Neural crest cell (in vitro differentiated cells): ENCODE measurements at regions not wholly inside any gene's neighbourhood (a gene's known extent, or its start where the extent isn't known, plus 50 kb on each side); places are given as distances from the start of the nearest gene placed in this dataset.

Experiments used
- DNase-seq: peaks from one replicate; pipeline ENCODE4 v3.0.0; 2021; ENCODE audit warnings: low read depth, mixed read lengths, low spot score
- H3K27ac Mint-ChIP-seq: one replicate; pipeline ENCODE4 v1.8.0; 2021; ENCODE audit warnings: mild to moderate bottlenecking, mixed read lengths; ENCODE audit not compliant: unreplicated experiment
- H3K27me3 Mint-ChIP-seq: 2 replicates; pipeline ENCODE4 v1.8.0; 2021; ENCODE audit warnings: low read depth, mild to moderate bottlenecking, mixed read lengths
- H3K36me3 Mint-ChIP-seq: 2 replicates; pipeline ENCODE4 v1.8.0; 2021; ENCODE audit warnings: low read depth, mild to moderate bottlenecking, mixed read lengths
- H3K4me1 Mint-ChIP-seq: 2 replicates; pipeline ENCODE4 v1.8.0; 2021; ENCODE audit warnings: mixed read lengths
- H3K4me3 Mint-ChIP-seq: one replicate; pipeline ENCODE4 v1.8.0; 2021; ENCODE audit warnings: mild to moderate bottlenecking, mixed read lengths
- H3K9me3 Mint-ChIP-seq: 2 replicates; pipeline ENCODE4 v1.8.0; 2021; ENCODE audit warnings: mixed read lengths
- TF ChIP-seq, protein P1 (sequence below): fragments of 200-600 bp; sonication (generic); conservative IDR thresholded peaks from 2 replicates; pipeline ENCODE4 v1.5.0; 2021; ENCODE audit warnings: antibody characterized with exemption, mild to moderate bottlenecking

DNA sequence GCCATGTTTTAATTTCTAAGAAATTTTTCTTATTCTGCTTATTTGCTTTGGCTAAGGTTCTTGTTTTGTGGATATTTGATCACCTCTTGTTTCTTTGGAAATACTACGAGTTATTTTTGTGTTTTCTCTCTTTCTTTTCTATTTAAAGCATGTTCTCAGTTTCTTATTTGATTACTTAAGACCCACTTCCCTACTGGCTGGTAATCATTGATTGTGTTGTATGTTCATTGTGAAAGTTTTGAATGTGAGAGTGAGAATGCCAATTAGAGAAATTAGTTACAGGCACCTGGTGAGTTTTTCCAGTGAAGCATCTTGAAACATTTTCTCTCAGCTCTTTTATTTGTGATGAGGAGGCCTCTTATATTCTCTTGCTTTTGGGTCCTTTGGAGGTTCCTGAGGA, 226.7 kb upstream of the MC4R start:
- TF ChIP-seq, protein P1, sequence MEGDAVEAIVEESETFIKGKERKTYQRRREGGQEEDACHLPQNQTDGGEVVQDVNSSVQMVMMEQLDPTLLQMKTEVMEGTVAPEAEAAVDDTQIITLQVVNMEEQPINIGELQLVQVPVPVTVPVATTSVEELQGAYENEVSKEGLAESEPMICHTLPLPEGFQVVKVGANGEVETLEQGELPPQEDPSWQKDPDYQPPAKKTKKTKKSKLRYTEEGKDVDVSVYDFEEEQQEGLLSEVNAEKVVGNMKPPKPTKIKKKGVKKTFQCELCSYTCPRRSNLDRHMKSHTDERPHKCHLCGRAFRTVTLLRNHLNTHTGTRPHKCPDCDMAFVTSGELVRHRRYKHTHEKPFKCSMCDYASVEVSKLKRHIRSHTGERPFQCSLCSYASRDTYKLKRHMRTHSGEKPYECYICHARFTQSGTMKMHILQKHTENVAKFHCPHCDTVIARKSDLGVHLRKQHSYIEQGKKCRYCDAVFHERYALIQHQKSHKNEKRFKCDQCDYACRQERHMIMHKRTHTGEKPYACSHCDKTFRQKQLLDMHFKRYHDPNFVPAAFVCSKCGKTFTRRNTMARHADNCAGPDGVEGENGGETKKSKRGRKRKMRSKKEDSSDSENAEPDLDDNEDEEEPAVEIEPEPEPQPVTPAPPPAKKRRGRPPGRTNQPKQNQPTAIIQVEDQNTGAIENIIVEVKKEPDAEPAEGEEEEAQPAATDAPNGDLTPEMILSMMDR, result no peak
- peaks cover 11% of the 10 kb centered on the region for H3K27me3 Mint-ChIP-seq
- DNase-seq, result no peak
- no peaks in the 10 kb centered on the region for H3K9me3 Mint-ChIP-seq
- no peaks in the 10 kb centered on the region for H3K4me1 Mint-ChIP-seq
- H3K27ac Mint-ChIP-seq, result no peak overlapping the region
- H3K36me3 Mint-ChIP-seq, result no peaks in the 10 kb centered on the region
- H3K4me3 Mint-ChIP-seq, result no peak overlapping the region

DNA sequence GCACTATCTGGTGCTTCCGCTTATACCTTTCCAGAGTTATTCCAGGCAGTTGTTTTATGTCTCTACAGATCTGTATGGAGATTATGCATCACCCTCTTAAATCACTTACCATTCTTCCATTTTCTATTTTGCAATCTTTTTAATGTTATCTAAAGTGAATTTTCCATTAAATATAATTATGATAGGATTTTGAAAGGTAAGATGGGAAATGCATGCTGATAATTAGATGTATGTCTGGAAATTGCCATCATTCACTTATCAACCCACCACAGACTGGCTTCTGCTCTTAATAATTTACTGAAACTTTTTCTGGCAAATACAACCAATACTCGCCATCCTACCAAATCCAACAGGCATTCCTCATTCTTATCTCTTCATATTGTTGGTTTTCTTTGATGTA, 227.4 kb upstream of the MC4R start:
- peaks cover 11% of the 10 kb centered on the region for H3K27me3 Mint-ChIP-seq
- no peaks in the 10 kb centered on the region for H3K9me3 Mint-ChIP-seq
- DNase-seq, result no peak
- H3K4me1 Mint-ChIP-seq, result no peaks in the 10 kb centered on the region
- H3K4me3 Mint-ChIP-seq, result no peak overlapping the region
- H3K36me3 Mint-ChIP-seq, result no peaks in the 10 kb centered on the region
- TF ChIP-seq, protein P1, result no peak
- H3K27ac Mint-ChIP-seq, result no peak overlapping the region

DNA sequence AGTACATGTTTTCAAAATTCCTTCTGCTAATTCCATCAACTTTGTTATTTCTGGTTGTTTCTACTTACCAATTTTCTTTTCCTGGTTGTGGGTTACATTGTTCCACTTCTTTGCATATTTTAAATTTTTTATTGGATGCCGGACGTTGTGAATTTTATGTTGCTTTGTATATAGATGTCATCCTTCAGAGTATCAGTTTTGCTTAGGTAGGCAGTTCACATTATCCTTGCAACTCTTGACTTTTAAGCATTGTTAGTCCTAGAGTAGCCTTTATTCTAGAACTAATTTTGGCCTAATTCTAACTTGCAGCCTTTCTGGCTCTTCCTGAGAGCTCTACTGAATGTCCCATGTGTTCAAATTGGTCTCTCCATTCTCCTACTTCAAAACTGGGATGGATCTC, 228.7 kb upstream of the MC4R start:
- Mint-ChIP-seq H3K4me3 (no peak overlapping the region), H3K36me3 (no peaks in the 10 kb centered on the region), H3K9me3 (no peaks in the 10 kb centered on the region), H3K27me3 (peaks cover 11% of the 10 kb centered on the region), H3K4me1 (no peaks in the 10 kb centered on the region), H3K27ac (no peak overlapping the region)
- no peak for DNase-seq
- TF ChIP-seq, protein P1, result no peak

DNA sequence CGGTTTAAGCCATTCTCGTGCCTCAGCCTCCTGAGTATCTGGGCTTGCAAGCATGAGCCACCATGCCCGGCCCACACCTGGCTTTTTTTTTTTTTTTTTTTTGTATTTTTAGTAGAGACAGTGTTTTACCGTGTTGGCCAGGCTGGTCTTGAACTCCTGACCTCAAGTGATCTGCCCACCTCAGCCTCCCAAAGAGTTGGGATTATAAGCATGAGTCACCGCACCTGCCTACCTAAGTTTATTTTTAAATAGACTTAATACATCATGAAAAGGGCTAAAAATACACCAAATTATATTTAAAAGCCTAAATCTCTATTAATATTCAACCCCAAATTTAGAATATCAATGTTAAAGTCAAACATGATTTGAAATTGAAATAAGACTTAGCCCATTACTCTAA, 250.8 kb upstream of the MC4R start:
- no peak for DNase-seq
- no peaks in the 10 kb centered on the region for H3K4me1 Mint-ChIP-seq
- H3K4me3 Mint-ChIP-seq, result no peak overlapping the region
- H3K36me3 Mint-ChIP-seq, result no peaks in the 10 kb centered on the region
- no peaks in the 10 kb centered on the region for H3K27me3 Mint-ChIP-seq
- peaks cover 4% of the 10 kb centered on the region for H3K9me3 Mint-ChIP-seq
- TF ChIP-seq, protein P1, result no peak
- no peak overlapping the region for H3K27ac Mint-ChIP-seq

DNA sequence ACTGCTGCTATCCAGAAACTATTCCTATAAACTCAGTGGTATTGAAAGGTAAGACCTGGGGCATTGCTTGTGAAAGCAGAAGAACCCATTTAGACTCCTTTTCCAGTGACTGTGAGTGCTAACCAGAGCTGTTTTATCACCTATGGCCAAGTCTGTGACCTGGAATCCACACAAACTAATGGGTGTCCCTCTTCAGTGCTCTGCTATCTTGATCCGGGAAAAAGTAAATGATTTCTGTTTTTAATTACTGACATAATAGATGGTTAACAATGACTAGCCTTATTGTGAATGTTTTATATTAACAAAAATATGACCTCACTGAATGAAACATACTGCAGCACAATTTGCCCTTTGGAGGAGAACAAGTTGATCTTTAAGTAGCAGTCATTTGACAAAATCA, 251.6 kb upstream of the MC4R start:
- no peak for DNase-seq
- Mint-ChIP-seq H3K36me3 (no peaks in the 10 kb centered on the region), H3K27me3 (no peaks in the 10 kb centered on the region), H3K4me3 (no peak overlapping the region), H3K27ac (no peak overlapping the region), H3K4me1 (no peaks in the 10 kb centered on the region), H3K9me3 (peaks cover 4% of the 10 kb centered on the region)
- TF ChIP-seq, protein P1, result no peak

DNA sequence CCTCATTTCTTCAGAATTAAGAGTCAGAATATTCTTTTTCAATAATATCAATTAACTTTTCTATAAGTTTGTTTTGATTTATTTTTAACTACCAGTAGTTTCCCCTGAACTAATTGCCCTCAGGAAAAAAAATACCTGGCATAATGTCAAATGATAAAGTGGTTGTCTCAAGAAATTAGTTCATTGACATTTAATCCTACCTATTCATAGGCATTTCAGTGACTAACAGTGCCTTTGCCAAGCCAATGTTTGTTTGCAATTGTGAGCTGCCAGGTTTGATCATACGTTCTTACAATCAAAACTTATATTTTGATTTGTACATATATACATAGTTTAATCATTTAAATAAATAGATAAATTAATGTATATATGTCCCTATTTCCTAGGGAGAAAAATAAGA, 267.3 kb upstream of the MC4R start:
- TF ChIP-seq, protein P1, result no peak
- Mint-ChIP-seq H3K9me3 (peaks cover 5% of the 10 kb centered on the region), H3K4me1 (no peaks in the 10 kb centered on the region), H3K36me3 (no peaks in the 10 kb centered on the region), H3K27me3 (no peaks in the 10 kb centered on the region), H3K27ac (no peak overlapping the region), H3K4me3 (no peak overlapping the region)
- no peak for DNase-seq
